ENCODE measurements at regions not wholly inside any gene's neighbourhood (a gene's known extent, or its start where the extent isn't known, plus 50 kb on each side); places are given as distances from the start of the nearest gene placed in this dataset.
"Not testable (repeated sequence)": the region's sequence is repeated elsewhere in the genome, so short reads cannot be mapped to it uniquely, and the experiment has no call there.

- not testable (repeated sequence) for TF ChIP-seq POLR2A (conservative IDR thresholded peaks at IDR 0.05); HDAC2 (IDR thresholded peaks at IDR 0.05); SRSF9 (IDR thresholded peaks at IDR 0.05; ENCODE audit: borderline replicate concordance, low read depth, low read length)
Measured at GRCh38 chr4:9078796-9079195, 91.4 kb upstream of the FAM90A26 start.

Data from K562 (cell line).